Ishikawa (cell line): ENCODE measurements at regions not wholly inside any gene's neighbourhood (a gene's known extent, or its start where the extent isn't known, plus 50 kb on each side); places are given as distances from the start of the nearest gene placed in this dataset.

Experiments
- CEBPB ChIP-seq: IDR thresholded peaks from 2 replicates; pipeline ENCODE4 v1.6.1; 2012
- CREB1 ChIP-seq: IDR thresholded peaks from 2 replicates; pipeline ENCODE4 v1.6.1; 2012; ENCODE audit warnings: low read depth
- EGR1 ChIP-seq: IDR thresholded peaks from 2 replicates; pipeline ENCODE4 v1.6.1; 2012
- EP300 ChIP-seq: IDR thresholded peaks from 2 replicates; pipeline ENCODE4 v1.6.1; 2012; ENCODE audit warnings: borderline replicate concordance
- FOXM1 ChIP-seq: IDR thresholded peaks from 2 replicates; pipeline ENCODE4 v1.6.1; 2012; ENCODE audit warnings: low read depth, borderline replicate concordance
- MAX ChIP-seq: IDR thresholded peaks from 2 replicates; pipeline ENCODE4 v1.6.1; 2012
- NFIC ChIP-seq: IDR thresholded peaks from 2 replicates; pipeline ENCODE4 v1.6.1; 2012
- RAD21 ChIP-seq: IDR thresholded peaks from 2 replicates; pipeline ENCODE4 v1.6.1; 2012; ENCODE audit warnings: low read depth
- REST ChIP-seq: IDR thresholded peaks from 2 replicates; pipeline ENCODE4 v1.6.1; 2012; ENCODE audit warnings: low read depth, mild to moderate bottlenecking
- TAF1 ChIP-seq: IDR thresholded peaks from 2 replicates; pipeline ENCODE4 v1.6.1; 2012; ENCODE audit warnings: low read depth, mild to moderate bottlenecking
- TCF12 ChIP-seq: IDR thresholded peaks from 2 replicates; pipeline ENCODE4 v1.6.1; 2012; ENCODE audit warnings: low read depth
- TEAD4 ChIP-seq: IDR thresholded peaks from 2 replicates; pipeline ENCODE4 v1.6.1; 2012
- YY1 ChIP-seq: IDR thresholded peaks from 2 replicates; pipeline ENCODE4 v1.6.1; 2012; ENCODE audit warnings: low read depth
- ZBTB7A ChIP-seq: IDR thresholded peaks from 2 replicates; pipeline ENCODE4 v1.6.1; 2012; ENCODE audit warnings: low read depth
- TF ChIP-seq, protein P1 (sequence below): IDR thresholded peaks from 2 replicates; pipeline ENCODE4 v1.6.1; 2012

DNA sequence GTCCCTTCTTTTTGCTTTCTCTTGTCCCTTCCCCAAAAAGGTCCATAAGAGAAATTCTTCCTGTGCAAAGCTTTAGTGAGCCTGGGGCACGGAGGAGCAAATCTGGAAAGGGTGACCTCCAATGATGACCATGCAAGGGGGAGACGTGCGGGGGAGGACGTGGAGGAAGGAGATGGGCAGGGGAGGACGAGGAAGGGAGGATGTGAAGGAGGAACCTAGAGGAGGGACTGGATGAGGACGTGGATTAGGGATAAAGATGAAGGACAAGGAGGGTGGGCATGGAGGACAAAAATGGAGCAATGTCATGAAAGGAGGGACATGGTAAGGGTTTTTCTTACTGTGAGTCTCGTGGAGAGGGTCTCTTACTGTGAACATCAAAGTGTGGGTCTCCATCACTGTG, 139.5 kb downstream of the ERMARD start:
- TF ChIP-seq CREB1 (no peak), REST (no peak), TEAD4 (no peak), FOXM1 (no peak), ZBTB7A (no peak), NFIC (no peak)
- TF ChIP-seq, protein P1, sequence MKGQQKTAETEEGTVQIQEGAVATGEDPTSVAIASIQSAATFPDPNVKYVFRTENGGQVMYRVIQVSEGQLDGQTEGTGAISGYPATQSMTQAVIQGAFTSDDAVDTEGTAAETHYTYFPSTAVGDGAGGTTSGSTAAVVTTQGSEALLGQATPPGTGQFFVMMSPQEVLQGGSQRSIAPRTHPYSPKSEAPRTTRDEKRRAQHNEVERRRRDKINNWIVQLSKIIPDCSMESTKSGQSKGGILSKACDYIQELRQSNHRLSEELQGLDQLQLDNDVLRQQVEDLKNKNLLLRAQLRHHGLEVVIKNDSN = no peak

- TF ChIP-seq, protein P1 = no peak
- no peak for TF ChIP-seq YY1
- no peak for TF ChIP-seq TAF1
- TF ChIP-seq NFIC = no peak
- TF ChIP-seq REST = no peak
- TF ChIP-seq CEBPB = no peak
- no peak for TF ChIP-seq FOXM1
- TF ChIP-seq ZBTB7A = no peak
- TF ChIP-seq TEAD4 = no peak
- TF ChIP-seq TCF12 = no peak
- no peak for TF ChIP-seq RAD21
- no peak for TF ChIP-seq EGR1
- TF ChIP-seq EP300 = no peak
- TF ChIP-seq MAX = no peak
Observed at GRCh38 chr6:169890049-169890448, 138.6 kb downstream of the ERMARD start.

DNA sequence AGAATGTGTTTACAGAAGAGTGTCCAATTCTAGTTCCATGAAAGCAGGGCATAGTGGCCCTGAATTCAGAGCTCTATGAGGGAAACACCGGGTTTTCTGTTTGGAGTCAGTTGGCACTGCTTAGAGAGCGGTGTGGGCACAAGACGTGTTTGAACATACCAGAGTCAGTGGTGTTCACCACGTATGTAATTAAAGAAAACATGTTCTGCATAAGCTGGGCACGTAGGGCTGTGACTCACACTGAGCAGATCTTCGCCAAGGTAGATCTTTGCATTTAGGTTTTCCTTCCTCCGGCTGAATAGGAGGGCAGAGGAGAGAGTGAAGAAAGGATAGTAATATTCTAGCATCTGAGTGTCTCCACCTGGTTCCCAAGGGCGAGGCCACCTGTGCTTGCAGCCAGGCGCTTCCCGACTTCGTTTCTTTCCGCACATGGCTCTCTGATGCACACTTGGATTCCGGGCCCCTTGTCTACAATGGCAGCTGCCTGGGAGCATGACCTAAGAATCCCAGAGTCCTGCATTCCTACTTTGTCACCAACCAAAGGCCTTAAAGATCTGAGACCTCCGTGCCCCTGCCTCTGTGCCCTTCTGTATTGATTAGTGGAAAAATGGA, 136.2 kb downstream of the ERMARD start:
- TF ChIP-seq MAX = no peak
- no peak for TF ChIP-seq NFIC
- TF ChIP-seq EGR1 = no peak
- TF ChIP-seq FOXM1 = no peak
- no peak for TF ChIP-seq CREB1
- no peak for TF ChIP-seq YY1
- no peak for TF ChIP-seq REST
- TF ChIP-seq ZBTB7A = no peak
- TF ChIP-seq TCF12 = no peak
- no peak for TF ChIP-seq TEAD4
- TF ChIP-seq TAF1 = no peak
- TF ChIP-seq CEBPB = no peak
- TF ChIP-seq RAD21 = no peak

- TF ChIP-seq TCF12 (no peak), MAX (no peak), ZBTB7A (no peak), CREB1 (no peak), YY1 (no peak), TEAD4 (no peak), NFIC (no peak), EP300 (no peak), FOXM1 (no peak), CEBPB (no peak), RAD21 (no peak), REST (no peak)
- TF ChIP-seq, protein P1 = no peak
Observed at GRCh38 chr6:169886631-169887227, 135.3 kb downstream of the ERMARD start.
